ENCODE measurements at regions not wholly inside any gene's neighbourhood (a gene's known extent, or its start where the extent isn't known, plus 50 kb on each side); places are given as distances from the start of the nearest gene placed in this dataset.

DNA sequence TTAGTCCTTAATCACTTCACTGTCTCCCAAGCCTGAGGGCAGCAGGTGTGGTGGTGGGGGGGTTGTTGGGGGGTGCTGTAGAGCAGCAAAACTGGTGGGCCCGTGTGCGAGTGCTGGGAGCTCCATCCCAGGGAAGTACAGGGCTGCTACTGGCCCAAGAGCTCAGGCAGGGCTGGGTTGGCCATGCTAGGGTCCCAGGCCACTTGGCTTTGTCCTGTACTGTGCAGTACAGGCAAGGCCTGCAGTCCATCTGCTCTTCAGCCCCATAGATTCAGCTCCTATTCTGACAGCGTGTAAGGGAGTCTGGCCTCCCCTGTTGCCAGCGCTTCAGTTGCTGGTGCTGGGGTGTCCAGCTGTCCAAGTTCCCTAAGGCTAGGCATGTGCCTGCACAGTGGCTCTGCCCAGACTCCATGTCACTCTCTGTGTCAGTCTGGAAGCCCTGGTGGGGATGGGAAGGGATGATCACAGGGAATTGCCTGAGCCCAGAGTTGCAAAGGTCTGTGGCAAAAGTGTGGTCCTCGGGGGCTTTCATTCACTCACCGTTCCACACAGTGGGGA is 1261.7 kb downstream of the EFNB2 start:
- TF ChIP-seq, protein P1, sequence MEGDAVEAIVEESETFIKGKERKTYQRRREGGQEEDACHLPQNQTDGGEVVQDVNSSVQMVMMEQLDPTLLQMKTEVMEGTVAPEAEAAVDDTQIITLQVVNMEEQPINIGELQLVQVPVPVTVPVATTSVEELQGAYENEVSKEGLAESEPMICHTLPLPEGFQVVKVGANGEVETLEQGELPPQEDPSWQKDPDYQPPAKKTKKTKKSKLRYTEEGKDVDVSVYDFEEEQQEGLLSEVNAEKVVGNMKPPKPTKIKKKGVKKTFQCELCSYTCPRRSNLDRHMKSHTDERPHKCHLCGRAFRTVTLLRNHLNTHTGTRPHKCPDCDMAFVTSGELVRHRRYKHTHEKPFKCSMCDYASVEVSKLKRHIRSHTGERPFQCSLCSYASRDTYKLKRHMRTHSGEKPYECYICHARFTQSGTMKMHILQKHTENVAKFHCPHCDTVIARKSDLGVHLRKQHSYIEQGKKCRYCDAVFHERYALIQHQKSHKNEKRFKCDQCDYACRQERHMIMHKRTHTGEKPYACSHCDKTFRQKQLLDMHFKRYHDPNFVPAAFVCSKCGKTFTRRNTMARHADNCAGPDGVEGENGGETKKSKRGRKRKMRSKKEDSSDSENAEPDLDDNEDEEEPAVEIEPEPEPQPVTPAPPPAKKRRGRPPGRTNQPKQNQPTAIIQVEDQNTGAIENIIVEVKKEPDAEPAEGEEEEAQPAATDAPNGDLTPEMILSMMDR (IDR thresholded peaks at IDR 0.05) = no peak
- no peak for DNase-seq
- no peaks in the 10 kb centered on the region for H3K4me1 ChIP-seq
- intact Hi-C loops (cut with DNase I; ENCODE audit: low total_unique reads) = no loop called here
- no peak overlapping the region for H3K4me3 ChIP-seq
- no peaks in the 10 kb centered on the region for H3K9me3 ChIP-seq
- no peak overlapping the region for H3K27ac ChIP-seq
- H3K36me3 ChIP-seq = no peaks in the 10 kb centered on the region
- no peaks in the 10 kb centered on the region for H3K27me3 ChIP-seq

DNA sequence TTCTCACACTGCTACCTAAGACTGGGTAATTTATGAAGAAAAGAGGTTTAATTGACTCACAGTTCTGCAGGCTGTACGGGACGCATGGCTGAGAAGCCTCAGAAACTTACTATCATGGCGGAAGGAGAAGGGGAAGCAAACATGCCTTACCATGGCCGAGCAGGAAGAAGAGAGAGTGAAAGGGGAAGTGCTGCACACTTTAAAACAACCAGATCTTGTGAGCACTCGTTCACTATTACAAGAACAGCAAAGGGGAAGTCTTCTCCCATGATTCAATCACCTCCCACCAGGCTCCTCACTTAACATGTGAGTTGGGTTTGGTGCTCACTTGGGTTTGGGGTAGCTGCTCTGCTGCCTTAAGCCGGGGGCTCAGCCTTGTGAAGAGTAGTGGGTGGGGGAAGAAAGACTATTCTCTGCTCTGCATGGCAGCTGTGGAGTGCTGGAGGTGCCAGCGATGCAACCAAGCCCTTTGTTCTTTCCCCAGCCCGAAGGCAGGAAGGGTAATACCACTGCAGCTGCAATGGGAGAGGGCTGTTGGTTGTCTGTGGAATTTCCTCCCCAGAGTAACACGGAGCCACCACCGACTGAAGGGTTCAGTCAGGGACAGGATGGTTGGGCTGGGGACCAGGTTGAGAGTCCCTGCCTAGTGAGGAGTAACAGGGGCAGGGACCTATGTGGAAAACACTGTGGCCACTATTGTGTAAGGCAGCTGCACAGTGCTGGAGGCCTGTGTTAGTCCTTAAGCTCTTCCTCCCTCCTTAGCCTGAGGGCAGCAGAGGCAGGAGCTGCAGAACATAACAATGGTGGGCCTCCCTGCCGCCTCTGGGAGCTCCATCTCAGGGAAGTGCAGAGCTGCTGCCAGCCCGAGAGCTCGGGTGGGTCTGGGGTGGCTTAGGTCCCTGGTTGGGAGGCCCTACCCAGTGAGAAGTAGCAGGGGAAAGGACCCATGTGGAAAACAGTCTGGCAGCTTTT is 1262.5 kb downstream of the EFNB2 start:
- H3K4me3 ChIP-seq = no peak overlapping the region
- intact Hi-C loops (cut with DNase I; ENCODE audit: low total_unique reads) = no loop called here
- TF ChIP-seq, protein P1 (IDR thresholded peaks at IDR 0.05) = no peak

DNA sequence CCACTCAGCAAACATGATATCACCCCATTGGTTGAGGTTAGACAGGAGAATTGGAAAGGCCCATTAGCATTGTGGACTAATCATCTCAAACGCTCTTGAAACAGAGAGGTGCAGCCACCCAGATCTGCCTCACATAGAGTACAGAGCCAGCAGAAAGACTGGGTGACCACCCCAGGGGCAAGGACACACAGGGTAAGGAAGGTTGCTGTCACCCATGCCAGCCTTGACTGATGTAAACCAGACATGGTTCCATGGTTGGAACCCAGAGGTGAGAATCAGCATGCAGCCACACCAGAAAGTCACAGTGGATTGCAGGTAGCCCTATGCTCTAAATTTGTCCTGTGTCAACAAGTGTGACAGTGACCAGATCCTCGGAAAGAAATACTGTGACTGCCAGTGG is 1268.8 kb downstream of the EFNB2 start:
- H3K9me3 ChIP-seq = no peaks in the 10 kb centered on the region
- TF ChIP-seq, protein P1 (IDR thresholded peaks at IDR 0.05) = no peak
- DNase-seq = no peak
- H3K4me3 ChIP-seq = no peak overlapping the region
- intact Hi-C loops (cut with DNase I; ENCODE audit: low total_unique reads) = no loop called here
- no peaks in the 10 kb centered on the region for H3K27me3 ChIP-seq
- no peak overlapping the region for H3K27ac ChIP-seq
- no peaks in the 10 kb centered on the region for H3K4me1 ChIP-seq
- no peaks in the 10 kb centered on the region for H3K36me3 ChIP-seq

More for the DNA sequence above, 1262.5 kb downstream of the EFNB2 start:
- H3K9me3 ChIP-seq = no peaks in the 10 kb centered on the region
- no peaks in the 10 kb centered on the region for H3K36me3 ChIP-seq
- H3K27me3 ChIP-seq = no peaks in the 10 kb centered on the region
- H3K27ac ChIP-seq = no peak overlapping the region
- no peak for DNase-seq
- no peaks in the 10 kb centered on the region for H3K4me1 ChIP-seq

DNA sequence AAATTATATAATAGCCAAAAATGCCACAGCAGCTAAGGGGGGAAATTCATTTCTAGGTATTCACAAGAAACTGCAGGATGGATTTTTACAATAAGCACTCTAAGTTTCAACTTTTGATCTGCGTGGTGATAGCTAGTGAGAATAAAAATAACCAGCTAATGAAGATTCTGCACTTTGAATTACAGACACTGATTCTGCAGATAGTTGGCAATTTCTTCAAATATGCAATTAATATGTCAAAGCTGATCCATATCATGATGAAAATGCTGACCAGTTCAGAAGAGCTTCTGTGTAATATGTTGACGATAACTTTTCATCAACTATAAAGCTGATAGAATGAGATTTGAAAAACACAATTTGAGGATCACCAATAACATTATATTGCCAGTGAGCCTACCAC is 1272.9 kb downstream of the EFNB2 start:
- intact Hi-C loops (cut with DNase I; ENCODE audit: low total_unique reads) = no loop called here
- DNase-seq = no peak

DNA sequence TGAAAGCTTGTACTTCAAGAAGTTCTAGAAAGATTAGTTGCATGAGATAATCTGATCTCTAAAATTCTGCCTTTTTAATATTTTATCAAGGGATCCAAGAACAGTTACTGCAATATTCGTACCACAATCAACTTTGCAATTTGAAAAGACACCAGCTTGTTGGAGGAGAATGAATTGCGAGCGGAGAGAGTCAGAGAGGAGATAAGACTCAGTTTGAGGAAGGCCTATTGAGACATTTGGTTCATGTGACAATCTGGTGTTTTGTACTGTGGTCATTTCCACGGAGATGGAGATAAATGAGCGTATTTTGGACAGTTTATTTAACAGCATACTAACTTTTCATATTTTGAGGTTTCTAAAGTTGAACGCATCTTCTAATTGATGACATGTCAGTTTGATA is 1276.0 kb downstream of the EFNB2 start:
- H3K27ac ChIP-seq = no peak overlapping the region
- no peak for DNase-seq
- H3K4me3 ChIP-seq = no peak overlapping the region
- intact Hi-C loops (cut with DNase I; ENCODE audit: low total_unique reads) = no loop called here
- H3K4me1 ChIP-seq = no peaks in the 10 kb centered on the region
- H3K9me3 ChIP-seq = no peaks in the 10 kb centered on the region
- no peaks in the 10 kb centered on the region for H3K27me3 ChIP-seq
- no peaks in the 10 kb centered on the region for H3K36me3 ChIP-seq
- TF ChIP-seq, protein P1 (IDR thresholded peaks at IDR 0.05) = no peak

More for the DNA sequence above, 1272.9 kb downstream of the EFNB2 start:
- Histone ChIP-seq H3K4me1 (no peaks in the 10 kb centered on the region), H3K27ac (no peak overlapping the region), H3K36me3 (no peaks in the 10 kb centered on the region), H3K9me3 (no peaks in the 10 kb centered on the region), H3K4me3 (no peak overlapping the region), H3K27me3 (no peaks in the 10 kb centered on the region)
- TF ChIP-seq, protein P1 (IDR thresholded peaks at IDR 0.05) = no peak
